NT2/D1 (cell line): ENCODE measurements at regions not wholly inside any gene's neighbourhood (a gene's known extent, or its start where the extent isn't known, plus 50 kb on each side); places are given as distances from the start of the nearest gene placed in this dataset.
"Not testable (repeated sequence)": the region's sequence is repeated elsewhere in the genome, so short reads cannot be mapped to it uniquely, and the experiment has no call there.

Source experiments
- SUZ12 ChIP-seq: IDR thresholded peaks from 2 replicates; pipeline ENCODE4 v1.6.1; 2011; ENCODE audit not compliant: insufficient read length, insufficient read depth; ENCODE audit errors: extremely low read depth
- YY1 ChIP-seq: IDR thresholded peaks from 2 replicates; pipeline ENCODE4 v1.6.1; 2011; ENCODE audit not compliant: insufficient read length, insufficient read depth

DNA sequence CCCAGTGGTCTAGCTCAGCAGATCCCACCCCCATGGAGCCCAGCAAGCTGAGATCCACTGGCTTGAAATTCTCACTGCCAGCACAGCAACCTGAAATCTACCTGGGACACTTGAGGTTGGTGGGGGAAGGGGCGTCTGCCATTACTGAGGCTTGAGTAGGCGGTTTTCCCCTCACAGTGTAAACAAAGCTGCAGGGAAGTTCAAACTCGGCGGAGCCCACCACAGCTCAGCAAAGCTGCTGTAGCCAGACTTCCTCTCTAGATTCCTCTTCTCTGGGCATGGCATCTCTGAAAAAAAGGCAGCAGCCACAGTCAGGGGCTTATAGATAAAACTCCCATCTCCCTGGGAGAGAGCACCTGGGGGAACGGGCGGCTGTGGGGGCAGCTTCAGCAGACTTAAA, 457.9 kb downstream of the ZNF674 start:
- TF ChIP-seq SUZ12, YY1: not testable (repeated sequence)
